Fibroblast of skin of left biceps (primary cell): ENCODE measurements at regions not wholly inside any gene's neighbourhood (a gene's known extent, or its start where the extent isn't known, plus 50 kb on each side); places are given as distances from the start of the nearest gene placed in this dataset.

Experiments
- DNase-seq, 2 experiments: peaks; one replicate each; pipeline ENCODE4 v3.0.0-alpha.2; 2013; ENCODE audit warnings: low read depth in 2 of 2

DNA sequence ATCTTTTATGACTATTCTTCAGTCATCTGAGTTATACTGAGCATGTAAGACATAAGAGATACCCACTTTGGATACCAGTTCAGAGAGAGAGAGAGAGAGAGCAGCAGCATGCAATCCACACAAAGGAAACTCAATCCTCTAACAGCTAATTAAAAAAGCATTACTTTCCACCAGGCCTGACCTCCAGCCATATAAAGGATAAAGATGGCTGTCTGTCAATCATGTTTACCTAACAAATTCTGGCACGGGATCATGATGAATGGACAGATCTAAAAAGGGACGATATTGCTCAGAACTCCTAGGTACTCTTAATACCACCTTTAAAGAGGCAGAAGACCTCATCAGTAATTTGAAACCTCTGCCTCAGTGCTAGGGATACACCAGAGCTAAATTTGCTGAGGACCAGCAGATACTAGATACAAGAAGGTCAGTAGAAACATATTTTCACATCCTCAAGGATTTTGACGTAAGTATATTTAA, 159.2 kb downstream of the RPS12 start:
- no peak for DNase-seq

DNA sequence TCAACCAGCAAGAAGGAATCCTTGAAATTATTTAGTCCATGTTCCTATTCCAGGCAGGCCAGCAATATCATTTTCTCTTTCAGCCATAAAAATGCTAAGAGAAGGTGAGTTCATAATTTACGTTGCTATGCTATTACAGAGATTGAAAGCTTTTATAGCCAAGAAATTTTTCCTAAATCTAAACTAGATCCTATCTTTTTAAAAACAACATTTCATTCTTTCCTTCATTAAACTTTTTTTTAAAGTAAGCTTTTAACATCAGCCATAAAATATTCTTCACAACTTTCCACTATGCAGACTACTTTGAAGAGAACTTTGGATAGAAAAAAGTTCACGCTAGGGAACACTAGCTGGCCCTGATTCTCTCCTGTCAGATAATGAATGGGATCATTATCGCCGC, 159.8 kb downstream of the RPS12 start:
- no peak for DNase-seq

GRCh38 chr6:132977413-132977812, 163.0 kb downstream of the RPS12 start:
- DNase-seq: no peak

- DNase-seq: no peak
Measured at GRCh38 chr6:132978685-132979084, 164.3 kb downstream of the RPS12 start.

DNA sequence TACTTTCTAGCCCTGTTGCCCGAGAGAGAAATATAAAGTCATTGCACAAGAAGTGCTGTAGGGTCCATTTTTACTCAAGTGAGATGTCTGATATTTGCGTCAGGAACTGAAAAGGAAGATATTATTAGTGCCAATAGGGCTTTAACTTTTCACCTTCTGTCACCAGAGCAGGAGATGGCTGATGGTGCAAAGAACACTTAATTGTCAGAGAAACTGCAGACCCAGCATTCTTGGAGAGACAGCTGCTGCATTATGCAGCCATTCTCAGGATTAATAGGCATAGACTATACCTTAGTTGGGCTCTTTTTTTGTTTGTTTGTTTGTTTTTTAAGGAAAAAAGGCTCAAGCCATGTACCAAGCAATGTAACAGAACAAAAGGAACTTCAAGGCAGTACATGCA, 179.4 kb downstream of the RPS12 start:
- DNase-seq: no peak

DNA sequence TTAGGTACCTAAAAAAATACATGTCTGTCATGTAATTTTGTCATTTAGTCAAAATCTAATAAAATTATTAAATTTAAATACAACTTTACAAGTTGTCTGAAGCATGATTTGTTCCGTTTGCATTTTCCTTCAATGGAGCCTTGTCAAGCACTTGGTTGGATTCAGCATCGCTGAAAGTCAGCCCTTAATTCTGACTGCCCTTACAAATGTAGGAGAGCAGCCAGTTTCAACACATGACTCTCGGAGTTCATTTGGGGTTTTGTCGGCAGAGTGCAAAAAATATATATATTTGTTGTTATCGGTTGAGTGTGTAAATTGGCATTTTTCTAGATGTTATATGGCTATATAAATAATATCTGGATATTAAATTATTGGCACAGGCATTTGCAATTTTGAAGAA, 180.6 kb downstream of the RPS12 start:
- DNase-seq: no peak

DNA sequence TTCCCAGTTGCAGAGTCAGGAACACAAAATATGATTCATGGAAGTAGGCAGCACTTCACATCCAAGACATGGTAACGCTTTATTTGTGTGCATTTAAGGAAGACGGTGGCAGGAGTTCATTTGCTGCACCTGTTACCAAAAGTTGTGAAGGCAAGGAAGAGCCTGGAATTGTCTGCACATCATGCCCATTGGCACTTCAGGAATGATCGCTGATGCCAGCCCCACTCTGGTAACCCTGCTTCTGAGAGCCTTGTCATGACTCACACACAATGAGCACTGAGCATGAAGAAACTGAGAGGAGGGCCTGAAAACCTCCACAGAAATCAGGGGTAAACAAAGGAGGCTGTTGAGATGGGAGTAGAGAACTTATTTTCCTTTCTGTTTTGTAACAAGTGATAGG, 181.1 kb downstream of the RPS12 start:
- DNase-seq: no peak

- DNase-seq: no peak
Measured at GRCh38 chr6:132998418-132998817, 184.0 kb downstream of the RPS12 start.

- DNase-seq: no peak
Measured at GRCh38 chr6:133001040-133001565, 186.7 kb downstream of the RPS12 start.

- DNase-seq: no peak
Measured at GRCh38 chr6:133004304-133004884, 190.0 kb downstream of the RPS12 start.

- DNase-seq: no peak
Measured at GRCh38 chr6:133012774-133013173, 198.4 kb downstream of the RPS12 start.

- DNase-seq: no peak
Measured at GRCh38 chr6:133016631-133017030, 202.3 kb downstream of the RPS12 start.

- peak in 1 of 2 experiments; percentile 17 for DNase-seq
Measured at GRCh38 chr6:133017581-133017980, 203.2 kb downstream of the RPS12 start.

DNA sequence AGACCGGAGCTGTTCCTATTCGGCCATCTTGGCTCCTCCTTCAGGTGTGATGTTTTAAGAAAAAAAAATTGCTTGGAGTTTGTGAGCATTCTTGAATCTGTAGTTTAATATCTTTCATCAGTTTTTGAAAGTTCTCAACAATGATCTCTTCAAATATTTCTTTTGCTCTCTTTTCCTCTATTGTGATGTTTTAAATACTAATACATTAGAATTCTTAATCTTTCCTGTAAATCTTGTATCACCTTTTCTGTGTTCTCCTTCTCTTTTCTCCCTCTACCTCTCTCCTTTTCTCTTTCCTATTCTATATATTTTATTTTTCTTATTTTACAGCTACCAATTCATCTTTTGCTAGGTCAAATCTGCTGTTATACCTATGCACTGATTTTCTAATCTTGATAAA, 212.3 kb downstream of the RPS12 start:
- no peak for DNase-seq

DNA sequence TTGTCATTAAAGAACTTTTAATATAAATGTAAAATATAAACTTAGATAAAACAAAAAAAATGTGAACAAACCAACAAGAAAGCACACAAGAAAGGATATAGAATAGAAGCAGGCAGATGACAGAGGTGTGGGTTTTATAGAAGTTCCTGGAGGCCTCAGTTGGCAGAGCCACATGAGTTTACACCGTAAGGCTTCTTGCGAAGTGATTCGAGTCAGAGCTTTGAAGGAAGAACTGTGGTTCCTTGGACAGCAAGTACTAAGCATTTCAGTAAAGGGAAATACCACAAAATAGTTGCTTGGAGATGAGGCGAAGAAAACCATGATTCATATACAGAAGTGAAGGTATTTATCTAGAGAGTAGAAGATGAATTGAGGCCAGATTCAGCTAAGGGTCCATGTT, 207.9 kb upstream of the EYA4 start:
- no peak for DNase-seq

DNA sequence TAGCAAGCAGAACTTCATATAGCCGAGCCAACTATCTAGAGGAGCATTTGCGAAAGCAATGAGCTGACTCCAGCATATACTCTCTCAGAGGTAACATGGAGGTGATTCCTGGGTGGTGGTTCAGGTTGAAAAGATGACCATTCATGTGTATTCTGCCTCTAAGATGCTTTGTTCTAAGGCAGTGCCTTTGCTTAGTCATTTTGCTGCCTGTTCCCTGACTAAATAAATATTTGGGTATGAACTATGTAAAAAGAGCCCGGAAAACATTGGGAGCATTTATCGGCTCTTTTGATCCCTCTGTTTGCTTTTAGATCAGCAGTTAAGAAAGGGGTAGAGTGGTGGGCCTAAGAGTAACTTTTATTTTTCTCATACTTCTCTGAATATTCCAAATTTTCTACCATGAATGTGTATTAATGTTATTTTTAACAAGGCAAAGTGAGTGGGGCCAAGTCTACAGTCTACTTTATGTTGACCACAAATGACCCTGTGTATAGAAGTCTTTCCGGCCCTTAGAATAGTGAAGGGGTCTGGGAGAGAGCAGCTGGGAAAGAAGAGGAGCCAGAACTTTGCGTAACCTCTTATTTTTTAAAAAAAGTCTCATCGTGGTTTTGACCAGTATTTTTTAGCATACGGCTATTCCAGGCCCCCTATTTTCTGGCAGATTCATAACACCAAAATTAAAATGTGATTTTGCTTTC, 206.5 kb upstream of the EYA4 start:
- DNase-seq: no peak

DNA sequence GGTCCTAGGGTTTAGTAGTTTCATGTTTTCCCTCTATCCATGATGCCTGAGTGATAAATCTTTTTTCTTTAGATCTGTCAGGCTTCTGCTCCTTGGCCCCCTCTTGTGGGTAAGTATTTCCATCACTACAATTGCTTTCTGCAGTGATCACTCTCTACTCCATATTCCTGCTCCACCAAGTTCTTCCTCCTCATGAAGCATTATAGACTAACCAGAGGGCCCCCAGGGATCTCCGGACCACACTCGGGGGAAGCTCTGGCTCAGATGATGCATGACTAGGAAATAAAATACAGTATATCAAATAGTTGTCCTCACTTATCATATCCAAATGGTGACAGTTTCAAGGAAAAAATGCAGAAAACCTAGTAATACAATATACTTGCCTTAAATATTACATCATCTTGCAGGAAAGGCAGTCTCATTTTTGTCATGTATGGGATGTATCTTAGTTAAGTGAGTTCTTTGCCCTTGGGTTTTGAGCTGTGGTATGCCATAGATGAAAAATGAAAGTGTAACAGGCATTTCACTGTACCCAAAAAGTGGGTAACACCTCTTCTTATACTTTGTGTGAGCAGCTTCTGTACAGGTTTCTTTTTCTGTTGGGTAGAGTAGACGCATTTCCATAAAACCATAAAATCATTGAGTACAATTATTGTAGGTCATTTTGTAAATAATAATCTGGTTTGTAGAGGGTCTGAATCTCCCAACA, 200.9 kb upstream of the EYA4 start:
- no peak for DNase-seq

DNA sequence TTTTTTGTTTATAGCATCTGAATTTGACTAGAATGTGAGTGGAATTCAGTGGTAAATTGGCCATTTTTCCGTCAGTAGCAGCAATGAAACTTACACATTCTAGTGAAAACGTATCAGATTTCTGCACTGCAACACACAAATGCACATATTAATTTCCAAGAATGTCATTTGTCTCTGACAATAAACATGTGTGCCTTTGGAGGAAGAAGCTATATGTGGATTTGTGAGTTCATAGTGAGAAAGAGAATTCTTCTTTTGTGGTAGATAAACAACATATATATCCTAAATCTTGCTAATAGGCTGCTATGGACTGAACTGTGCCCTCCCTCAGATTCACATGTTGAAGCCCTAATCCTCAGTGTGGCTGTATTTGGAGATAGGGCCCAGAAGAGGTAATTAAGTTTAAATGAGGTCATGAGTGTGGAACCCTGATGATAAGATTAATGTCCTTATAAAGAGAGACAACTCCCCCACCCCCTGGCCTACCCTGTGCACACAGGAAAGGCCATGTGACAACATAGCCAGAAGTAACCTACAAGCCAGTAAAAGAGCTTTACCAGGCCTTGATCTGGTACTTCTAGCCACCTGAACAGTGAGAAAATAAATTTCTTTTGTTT, 200.2 kb upstream of the EYA4 start:
- no peak for DNase-seq

DNA sequence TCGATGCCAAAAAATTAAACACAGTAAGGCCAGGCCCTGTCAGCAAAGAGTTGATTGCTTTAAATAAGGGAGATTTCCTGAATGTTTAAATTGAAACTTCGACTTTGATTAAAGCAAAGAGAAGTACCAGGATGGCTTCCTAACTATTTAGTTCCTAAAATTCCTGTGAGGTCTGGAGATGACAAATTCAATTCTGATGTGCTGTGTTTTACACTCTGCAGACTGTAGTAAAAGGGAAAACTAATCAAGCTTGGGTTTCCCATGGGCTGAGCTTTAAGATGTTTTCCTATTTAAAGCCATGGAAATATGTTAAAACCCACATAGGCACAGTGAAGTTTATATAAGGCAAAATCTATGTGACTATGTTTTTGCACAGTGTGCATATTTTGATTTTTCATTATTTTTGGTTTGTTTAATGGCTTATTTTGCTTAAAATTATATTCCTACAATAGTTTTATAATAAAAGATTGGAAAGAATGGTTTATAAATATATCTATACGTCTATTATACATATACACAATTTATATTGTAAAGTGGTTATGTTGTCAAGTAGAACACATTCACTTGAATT, 198.5 kb upstream of the EYA4 start:
- DNase-seq: no peak

DNA sequence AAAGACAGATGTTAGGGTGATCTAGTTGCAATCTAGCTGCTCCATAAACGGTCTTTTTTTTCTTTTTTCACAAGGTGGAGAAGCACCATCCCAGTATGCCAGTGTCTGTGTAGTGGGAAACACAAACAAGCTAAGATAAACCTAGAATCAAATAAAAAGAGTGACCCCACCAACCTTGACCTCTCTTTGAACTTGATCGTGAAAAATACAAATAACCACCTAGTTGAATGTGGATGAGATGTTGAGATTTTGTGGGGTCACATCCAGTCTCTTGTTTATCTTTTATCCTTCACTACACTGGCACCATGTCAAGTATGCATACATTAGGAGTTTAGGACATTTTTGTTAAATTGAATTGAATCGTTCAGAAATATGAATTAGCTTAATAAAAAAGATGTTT, 194.6 kb upstream of the EYA4 start:
- no peak for DNase-seq

DNA sequence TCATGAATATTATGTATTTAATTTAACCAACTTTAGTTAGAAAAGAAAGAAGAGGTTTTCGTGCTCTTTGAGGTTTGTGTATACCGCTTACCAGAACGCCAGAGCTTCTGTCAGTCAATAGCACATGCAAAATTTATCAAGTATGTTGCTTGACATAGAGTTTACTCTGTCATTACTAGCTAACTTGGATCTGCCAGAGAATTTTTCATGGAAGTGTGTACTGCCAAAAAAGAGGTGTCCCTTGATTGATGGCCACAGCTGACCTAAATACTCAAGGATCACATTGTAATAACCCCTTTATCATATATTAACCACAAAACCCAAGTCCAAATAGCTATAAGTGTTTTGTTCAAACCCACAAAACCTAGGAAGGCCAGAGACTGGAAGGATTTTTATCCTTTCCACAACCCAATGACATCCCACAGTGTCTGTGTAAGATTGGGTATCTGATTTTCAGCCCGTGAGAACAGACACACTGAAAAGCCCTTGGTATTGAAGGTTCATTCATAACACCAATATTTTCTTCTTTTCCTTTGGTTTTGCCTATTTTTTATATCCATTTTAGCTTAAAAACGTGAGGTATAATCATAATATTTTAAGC, 194.0 kb upstream of the EYA4 start:
- DNase-seq: no peak

DNA sequence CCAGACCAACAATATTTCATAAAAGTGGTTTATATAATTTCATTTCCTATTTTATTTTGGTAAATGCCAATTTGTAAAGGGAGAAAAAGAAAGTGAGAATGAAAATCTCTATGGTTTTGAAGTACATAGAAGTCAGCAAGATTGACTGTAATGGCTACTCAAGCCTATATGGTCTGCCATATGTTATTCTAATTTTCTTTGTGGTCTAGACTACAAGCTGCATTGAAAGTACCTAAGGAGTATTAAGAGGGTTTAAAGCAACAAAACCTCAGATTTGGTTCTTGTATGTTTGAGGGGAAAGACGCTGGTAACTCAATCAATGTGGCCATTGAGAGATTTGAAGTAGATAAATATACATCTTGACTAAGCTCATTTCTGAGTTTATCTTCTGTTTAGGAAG, 193.5 kb upstream of the EYA4 start:
- no peak for DNase-seq
